Mucosa of descending colon (tissue), 3 donors: ENCODE measurements at regions not wholly inside any gene's neighbourhood (a gene's known extent, or its start where the extent isn't known, plus 50 kb on each side); places are given as distances from the start of the nearest gene placed in this dataset.

Experiments used
- ATAC-seq: fragments of 200-7000 bp; cut with Tn5 transposase; one replicate; pipeline ENCODE4 v1.9.1; 2020; ENCODE audit warnings: mild to moderate bottlenecking, moderate library complexity
- DNase-seq, 3 donors: peaks; one replicate each; pipeline ENCODE4 v3.0.0-alpha.2; 2020
- H3K36me3 ChIP-seq: fragments of 200-600 bp; one replicate; pipeline ENCODE4 v1.8.0; 2021; ENCODE audit warnings: low read depth, mild to moderate bottlenecking
- H3K4me1 ChIP-seq: fragments of 200-600 bp; one replicate; pipeline ENCODE4 v1.8.0; 2021; ENCODE audit warnings: low read depth, mild to moderate bottlenecking
- H3K4me3 ChIP-seq: fragments of 200-600 bp; one replicate; pipeline ENCODE4 v1.8.0; 2021; ENCODE audit warnings: mild to moderate bottlenecking
- H3K9me3 ChIP-seq: fragments of 200-600 bp; one replicate; pipeline ENCODE4 v1.8.0; 2021; ENCODE audit warnings: mild to moderate bottlenecking
- CTCF ChIP-seq: fragments of 200-600 bp; IDR thresholded peaks from one replicate; pipeline ENCODE4 v1.8.0; 2022; ENCODE audit warnings: antibody characterized with exemption, mild to moderate bottlenecking
- intact Hi-C, 2 donors: fragments of 100-400 bp; cut with DNase I in 1 of 2; cut with micrococcal nuclease in 1 of 2; formaldehyde crosslinking; loops; one replicate each; pipeline versions ENCODE4 v1.11.0 to v1.11.1; 2022; cut with DNase I, micrococcal nuclease
- donor health status: DM: no; HTN: no; CAD: no; lungs with moderate emphysema.
- donor health status: DM: no; HTN: no; CAD: no.
- donor health status: DM: no; HTN: yes; CAD: no.

- no peak for ATAC-seq
- no peaks in the 10 kb centered on the region for H3K9me3 ChIP-seq
- no peak overlapping the region for H3K4me3 ChIP-seq
- intact Hi-C loops = no loop called here
- no peak for DNase-seq
- no peaks in the 10 kb centered on the region for H3K4me1 ChIP-seq
- TF ChIP-seq CTCF = no peak
- no peaks in the 10 kb centered on the region for H3K36me3 ChIP-seq
Measured at GRCh38 chr13:73910733-73911132, 223.5 kb downstream of the KLF12 start.

- TF ChIP-seq CTCF = no peak
- Histone ChIP-seq H3K4me1 (no peaks in the 10 kb centered on the region), H3K4me3 (no peak overlapping the region), H3K9me3 (no peaks in the 10 kb centered on the region), H3K36me3 (no peaks in the 10 kb centered on the region)
- intact Hi-C loops = no loop called here
- DNase-seq = no peak
- ATAC-seq = no peak
Measured at GRCh38 chr13:73908809-73909208, 225.4 kb downstream of the KLF12 start.

GRCh38 chr13:73904625-73905024 is 229.6 kb downstream of the KLF12 start:
- H3K9me3 ChIP-seq = no peaks in the 10 kb centered on the region
- H3K4me3 ChIP-seq = no peak overlapping the region
- no peak for ATAC-seq
- H3K36me3 ChIP-seq = no peaks in the 10 kb centered on the region
- TF ChIP-seq CTCF = no peak
- intact Hi-C loops = no loop called here
- no peaks in the 10 kb centered on the region for H3K4me1 ChIP-seq
- no peak for DNase-seq

- ATAC-seq (no peak), DNase-seq (no peak)
- Histone ChIP-seq H3K4me1 (no peaks in the 10 kb centered on the region), H3K4me3 (no peak overlapping the region), H3K36me3 (no peaks in the 10 kb centered on the region), H3K9me3 (no peaks in the 10 kb centered on the region)
- TF ChIP-seq CTCF = no peak
- intact Hi-C loops = no loop called here
Measured at GRCh38 chr13:73903561-73903960, 230.6 kb downstream of the KLF12 start.

- no peak for DNase-seq
- no peak for ATAC-seq
- Histone ChIP-seq H3K4me3 (no peak overlapping the region), H3K4me1 (no peaks in the 10 kb centered on the region), H3K9me3 (no peaks in the 10 kb centered on the region), H3K36me3 (no peaks in the 10 kb centered on the region)
- TF ChIP-seq CTCF = no peak
- intact Hi-C loops = no loop called here
Measured at GRCh38 chr13:73902847-73903246, 231.4 kb downstream of the KLF12 start.

GRCh38 chr13:73902296-73902695 is 231.9 kb downstream of the KLF12 start:
- DNase-seq = no peak
- Histone ChIP-seq H3K9me3 (no peaks in the 10 kb centered on the region), H3K4me1 (no peaks in the 10 kb centered on the region), H3K4me3 (no peak overlapping the region), H3K36me3 (no peaks in the 10 kb centered on the region)
- no peak for ATAC-seq
- intact Hi-C loops = no loop called here
- no peak for TF ChIP-seq CTCF
